IgD-negative memory B cell (primary cell): ENCODE measurements at regions not wholly inside any gene's neighbourhood (a gene's known extent, or its start where the extent isn't known, plus 50 kb on each side); places are given as distances from the start of the nearest gene placed in this dataset.
"Not testable (repeated sequence)": the region's sequence is repeated elsewhere in the genome, so short reads cannot be mapped to it uniquely, and the experiment has no call there.

Experiments used
- H3K27ac Mint-ChIP-seq, 3 donors: one replicate each; pipeline ENCODE4 v1.8.0; 2020 to 2022; ENCODE audit warnings: mild to moderate bottlenecking in 3 of 3, mixed read lengths in 3 of 3, moderate library complexity in 1 of 3
- H3K27me3 Mint-ChIP-seq: one replicate; pipeline ENCODE4 v1.8.0; 2021; ENCODE audit warnings: mixed read lengths
- H3K36me3 Mint-ChIP-seq: one replicate; pipeline ENCODE4 v1.8.0; 2020; ENCODE audit warnings: mild to moderate bottlenecking, mixed read lengths
- H3K4me1 Mint-ChIP-seq, 3 donors: one replicate each; pipeline ENCODE4 v1.8.0; 2020 to 2022; ENCODE audit warnings: mixed read lengths in 3 of 3, mild to moderate bottlenecking in 1 of 3
- H3K4me3 Mint-ChIP-seq, 4 donors: one replicate each; pipeline ENCODE4 v1.8.0; 2020 to 2022; ENCODE audit warnings: mild to moderate bottlenecking in 4 of 4, mixed read lengths in 4 of 4, moderate library complexity in 3 of 4
- H3K9me3 Mint-ChIP-seq, 3 donors: one replicate each; pipeline ENCODE4 v1.8.0; 2020 to 2021; ENCODE audit warnings: mixed read lengths in 3 of 3, mild to moderate bottlenecking in 1 of 3

DNA sequence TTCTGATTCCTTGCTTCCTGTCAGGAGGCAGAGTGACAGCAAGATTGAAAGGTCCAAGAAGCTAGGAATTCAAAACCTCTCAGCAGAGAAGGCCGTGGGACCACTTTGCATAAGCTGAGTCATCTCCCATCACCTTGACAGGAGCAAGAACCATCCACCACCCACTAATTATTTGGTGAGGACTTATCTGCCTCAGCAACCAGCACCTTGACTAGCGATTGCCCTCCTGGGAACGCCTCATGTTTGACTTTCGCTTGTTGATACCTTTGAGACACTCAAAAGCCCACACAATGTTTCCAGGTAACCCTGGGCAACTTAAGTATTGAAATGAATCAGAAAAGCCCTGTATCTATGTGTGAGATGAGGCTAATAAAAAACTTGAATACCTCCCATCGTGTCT, 233.5 kb upstream of the GYPA start:
- Mint-ChIP-seq H3K36me3 (no peaks in the 10 kb centered on the region), H3K27ac (no peak overlapping the region), H3K27me3 (no peaks in the 10 kb centered on the region), H3K9me3 (no peaks in the 10 kb centered on the region), H3K4me3 (no peak overlapping the region), H3K4me1 (no peaks in the 10 kb centered on the region)

GRCh38 chr4:144376866-144377265, 236.3 kb upstream of the GYPA start:
- H3K27me3 Mint-ChIP-seq: no peaks in the 10 kb centered on the region
- H3K9me3 Mint-ChIP-seq: no peaks in the 10 kb centered on the region
- no peak overlapping the region for H3K27ac Mint-ChIP-seq
- no peaks in the 10 kb centered on the region for H3K36me3 Mint-ChIP-seq
- H3K4me3 Mint-ChIP-seq: no peak overlapping the region
- no peaks in the 10 kb centered on the region for H3K4me1 Mint-ChIP-seq

DNA sequence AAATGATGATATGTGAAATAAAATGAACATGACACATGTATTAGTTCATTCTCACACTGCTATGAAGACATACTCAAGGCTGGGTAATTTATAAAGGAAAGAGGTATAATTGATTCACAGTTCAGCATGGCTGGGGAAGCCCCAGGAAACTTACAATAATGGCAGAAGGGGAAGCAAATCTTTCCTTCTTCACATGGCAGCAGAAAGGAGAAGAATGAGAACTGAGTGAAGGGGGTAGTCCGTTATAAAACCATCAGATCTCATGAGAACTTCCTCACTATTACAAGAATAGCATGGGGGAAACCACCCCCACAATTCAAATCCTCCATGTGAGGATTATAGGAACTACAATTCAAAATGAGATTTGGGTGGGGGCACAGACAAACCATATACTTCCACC, 243.9 kb upstream of the GYPA start:
- no peak overlapping the region for H3K4me3 Mint-ChIP-seq

GRCh38 chr4:144399927-144400326, 246.0 kb upstream of the HHIP start:
- Mint-ChIP-seq H3K9me3 (no peaks in the 10 kb centered on the region), H3K36me3 (no peaks in the 10 kb centered on the region), H3K27ac (no peak overlapping the region), H3K4me3 (no peak overlapping the region), H3K27me3 (no peaks in the 10 kb centered on the region), H3K4me1 (no peaks in the 10 kb centered on the region)

More for the DNA sequence above, 243.9 kb upstream of the GYPA start:
- Mint-ChIP-seq H3K9me3 (peaks cover 2 to 14% (median 11%) of the 10 kb centered on the region in 3 donors), H3K36me3 (peaks cover 3% of the 10 kb centered on the region), H3K4me1 (no peaks in the 10 kb centered on the region), H3K27me3 (peaks cover under 1% of the 10 kb centered on the region), H3K27ac (no peak overlapping the region)

DNA sequence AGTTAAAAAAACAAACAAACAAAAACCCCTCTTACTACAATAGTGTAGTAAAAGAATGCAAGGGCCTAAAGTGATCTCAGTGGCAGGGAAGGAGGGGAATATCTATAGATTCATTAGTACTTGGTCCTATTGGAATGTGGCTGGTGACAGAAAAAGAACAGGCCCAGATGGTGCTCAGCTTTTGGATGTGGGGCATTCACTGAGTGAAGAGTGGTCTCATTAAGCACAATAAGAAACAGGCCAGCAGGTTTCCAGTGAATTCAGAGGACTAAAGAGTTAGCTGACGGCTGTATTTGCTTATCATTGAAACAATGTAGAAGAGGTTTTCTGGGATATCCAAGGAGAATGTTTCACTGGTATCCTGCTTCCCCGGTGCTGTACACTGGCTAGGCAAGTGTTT, 243.8 kb upstream of the HHIP start:
- Mint-ChIP-seq H3K4me1 (no peaks in the 10 kb centered on the region), H3K27me3 (no peaks in the 10 kb centered on the region), H3K27ac (no peak overlapping the region), H3K9me3 (no peaks in the 10 kb centered on the region), H3K4me3 (no peak overlapping the region), H3K36me3 (no peaks in the 10 kb centered on the region)

GRCh38 chr4:144402999-144403398, 243.0 kb upstream of the HHIP start:
- H3K27me3 Mint-ChIP-seq: no peaks in the 10 kb centered on the region
- no peak overlapping the region for H3K4me3 Mint-ChIP-seq
- H3K36me3 Mint-ChIP-seq: no peaks in the 10 kb centered on the region
- no peaks in the 10 kb centered on the region for H3K9me3 Mint-ChIP-seq
- no peaks in the 10 kb centered on the region for H3K4me1 Mint-ChIP-seq
- no peak overlapping the region for H3K27ac Mint-ChIP-seq

DNA sequence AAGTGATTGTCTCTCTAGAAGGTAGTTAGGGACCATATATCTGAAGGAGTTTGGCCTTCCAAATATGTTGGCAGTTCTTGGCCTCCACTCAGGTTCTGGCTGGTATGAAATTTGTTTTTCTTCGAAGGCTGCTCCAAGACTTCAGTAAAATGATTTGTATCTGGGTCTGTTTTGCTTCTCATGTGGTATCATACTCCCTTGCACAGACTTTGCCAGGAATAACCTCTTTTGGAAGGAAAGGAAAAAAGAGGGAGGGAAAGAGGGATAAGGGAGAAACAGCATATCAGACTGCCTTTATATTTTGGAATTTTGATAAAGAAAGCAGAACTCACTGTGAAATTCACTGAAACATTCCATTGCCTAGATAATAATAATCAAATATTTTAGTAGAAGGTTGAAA, 242.1 kb upstream of the HHIP start:
- Mint-ChIP-seq H3K9me3 (no peaks in the 10 kb centered on the region), H3K36me3 (no peaks in the 10 kb centered on the region), H3K27me3 (no peaks in the 10 kb centered on the region), H3K27ac (no peak overlapping the region), H3K4me1 (no peaks in the 10 kb centered on the region), H3K4me3 (no peak overlapping the region)

- no peaks in the 10 kb centered on the region for H3K4me1 Mint-ChIP-seq
- H3K36me3 Mint-ChIP-seq: no peaks in the 10 kb centered on the region
- H3K27me3 Mint-ChIP-seq: no peaks in the 10 kb centered on the region
- no peak overlapping the region for H3K27ac Mint-ChIP-seq
- H3K9me3 Mint-ChIP-seq: peaks cover 0 to 1% (median 0%) of the 10 kb centered on the region in 3 donors
- no peak overlapping the region for H3K4me3 Mint-ChIP-seq
These were observed 236.4 kb upstream of the HHIP start for GRCh38 chr4:144409525-144409924.

DNA sequence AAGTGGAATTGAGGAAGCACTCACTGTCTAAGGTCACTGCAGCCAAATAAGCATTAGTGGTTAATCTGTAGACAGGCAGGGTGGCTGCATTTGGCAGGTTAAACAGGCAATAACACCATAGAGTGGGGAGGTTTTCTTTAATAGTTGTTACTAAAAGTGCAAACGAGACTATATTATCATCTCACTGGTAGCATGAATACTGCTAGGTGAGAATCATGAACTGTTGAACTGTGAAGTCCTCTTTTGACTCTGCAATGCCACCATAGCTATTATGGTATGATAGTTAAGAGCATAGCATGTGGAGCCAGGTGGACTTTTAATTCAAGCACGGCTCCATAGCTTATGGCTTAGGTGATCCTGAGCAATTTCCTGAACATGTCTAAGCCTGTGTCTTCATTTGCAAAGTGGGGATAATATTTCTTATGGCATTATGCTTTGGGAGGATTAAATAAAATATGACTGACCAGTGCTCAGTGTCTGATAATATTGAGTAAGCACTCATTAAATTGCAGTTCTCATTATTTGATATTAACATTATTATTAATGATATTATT, 235.6 kb upstream of the HHIP start:
- Mint-ChIP-seq H3K27me3 (no peaks in the 10 kb centered on the region), H3K36me3 (no peaks in the 10 kb centered on the region), H3K27ac (no peak overlapping the region), H3K9me3 (peaks cover 0 to 1% (median 0%) of the 10 kb centered on the region in 3 donors), H3K4me1 (no peaks in the 10 kb centered on the region), H3K4me3 (no peak overlapping the region)

DNA sequence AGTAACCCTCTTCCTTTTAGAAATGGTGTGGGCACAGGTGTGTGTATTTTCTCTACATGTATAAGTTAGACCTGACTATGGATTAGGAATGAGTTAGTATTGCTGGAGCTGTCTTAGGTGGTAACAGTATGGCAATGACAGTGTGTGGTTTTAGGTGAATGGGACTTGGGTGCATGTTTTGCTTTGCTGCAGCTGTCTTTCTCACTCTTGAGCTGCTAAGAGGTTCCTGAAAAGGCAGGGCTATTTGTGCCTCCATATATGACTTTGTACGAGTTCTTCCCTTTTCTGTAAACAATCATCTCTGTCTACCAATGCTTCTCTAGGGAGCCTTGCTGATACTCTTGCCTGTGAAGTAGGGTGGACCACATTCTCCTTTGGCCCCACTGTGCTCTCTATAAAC, 234.8 kb upstream of the HHIP start:
- H3K27ac Mint-ChIP-seq: no peak overlapping the region
- no peak overlapping the region for H3K4me3 Mint-ChIP-seq
- H3K27me3 Mint-ChIP-seq: no peaks in the 10 kb centered on the region
- H3K36me3 Mint-ChIP-seq: no peaks in the 10 kb centered on the region
- peaks cover 0 to 1% (median 0%) of the 10 kb centered on the region in 3 donors for H3K9me3 Mint-ChIP-seq
- no peaks in the 10 kb centered on the region for H3K4me1 Mint-ChIP-seq

GRCh38 chr4:144411700-144412099, 234.3 kb upstream of the HHIP start:
- Mint-ChIP-seq H3K9me3 (peaks cover 0 to 1% (median 0%) of the 10 kb centered on the region in 3 donors), H3K27ac (peak overlapping the region in 1 of 3 donors; percentile 4), H3K36me3 (no peaks in the 10 kb centered on the region), H3K4me3 (no peak overlapping the region), H3K4me1 (no peaks in the 10 kb centered on the region), H3K27me3 (no peaks in the 10 kb centered on the region)

- no peaks in the 10 kb centered on the region for H3K36me3 Mint-ChIP-seq
- H3K4me3 Mint-ChIP-seq: no peak overlapping the region
- no peaks in the 10 kb centered on the region for H3K4me1 Mint-ChIP-seq
- H3K27me3 Mint-ChIP-seq: no peaks in the 10 kb centered on the region
- no peak overlapping the region for H3K27ac Mint-ChIP-seq
- no peaks in the 10 kb centered on the region for H3K9me3 Mint-ChIP-seq
These were observed 224.9 kb upstream of the HHIP start for GRCh38 chr4:144421056-144421455.

- Mint-ChIP-seq H3K9me3 (no peaks in the 10 kb centered on the region), H3K4me1 (no peaks in the 10 kb centered on the region), H3K27me3 (no peaks in the 10 kb centered on the region), H3K27ac (no peak overlapping the region), H3K36me3 (no peaks in the 10 kb centered on the region), H3K4me3 (no peak overlapping the region)
These were observed 224.0 kb upstream of the HHIP start for GRCh38 chr4:144421839-144422565.

- H3K27ac Mint-ChIP-seq: no peak overlapping the region
- H3K36me3 Mint-ChIP-seq: no peaks in the 10 kb centered on the region
- no peak overlapping the region for H3K4me3 Mint-ChIP-seq
- H3K27me3 Mint-ChIP-seq: no peaks in the 10 kb centered on the region
- no peaks in the 10 kb centered on the region for H3K9me3 Mint-ChIP-seq
- no peaks in the 10 kb centered on the region for H3K4me1 Mint-ChIP-seq
These were observed 222.0 kb upstream of the HHIP start for GRCh38 chr4:144423930-144424329.

GRCh38 chr4:144426023-144426422, 219.9 kb upstream of the HHIP start:
- H3K4me3 Mint-ChIP-seq, H3K36me3 Mint-ChIP-seq, H3K9me3 Mint-ChIP-seq, H3K27me3 Mint-ChIP-seq, H3K4me1 Mint-ChIP-seq, H3K27ac Mint-ChIP-seq: not testable (repeated sequence)

GRCh38 chr4:144442713-144443112, 203.2 kb upstream of the HHIP start:
- no peaks in the 10 kb centered on the region for H3K27me3 Mint-ChIP-seq
- no peak overlapping the region for H3K4me3 Mint-ChIP-seq
- no peaks in the 10 kb centered on the region for H3K36me3 Mint-ChIP-seq
- peaks cover 4% of the 10 kb centered on the region in 3 donors for H3K9me3 Mint-ChIP-seq
- H3K27ac Mint-ChIP-seq: no peak overlapping the region
- H3K4me1 Mint-ChIP-seq: no peaks in the 10 kb centered on the region
